SKM-1 (cell line): ENCODE measurements at regions not wholly inside any gene's neighbourhood (a gene's known extent, or its start where the extent isn't known, plus 50 kb on each side); places are given as distances from the start of the nearest gene placed in this dataset.

Source experiments
- DNase-seq: peaks from one replicate; lab custom pipeline; 2025; ENCODE audit not compliant: unreplicated experiment; lab: John Stamatoyannopoulos, UW

DNA sequence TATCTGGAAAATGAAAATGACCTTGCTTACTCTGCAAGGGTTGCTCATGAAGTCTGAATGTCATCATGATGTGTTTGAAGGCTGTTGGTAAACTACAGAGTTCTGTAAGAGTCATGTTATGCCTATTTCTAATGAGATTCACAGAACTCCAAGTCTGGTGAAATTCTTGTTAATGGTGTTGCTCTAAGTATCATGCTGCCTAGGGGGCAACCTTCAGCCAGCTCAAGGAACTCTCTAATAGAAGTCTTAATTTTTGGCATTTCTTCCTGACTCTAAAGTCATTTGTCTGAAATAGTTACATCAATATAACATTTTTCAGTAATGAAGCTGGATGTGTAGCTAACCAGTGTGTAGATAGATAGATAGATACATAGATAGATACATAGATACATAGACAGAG lies 302.8 kb downstream of the FAT3 start:
- DNase-seq, result no peak

DNA sequence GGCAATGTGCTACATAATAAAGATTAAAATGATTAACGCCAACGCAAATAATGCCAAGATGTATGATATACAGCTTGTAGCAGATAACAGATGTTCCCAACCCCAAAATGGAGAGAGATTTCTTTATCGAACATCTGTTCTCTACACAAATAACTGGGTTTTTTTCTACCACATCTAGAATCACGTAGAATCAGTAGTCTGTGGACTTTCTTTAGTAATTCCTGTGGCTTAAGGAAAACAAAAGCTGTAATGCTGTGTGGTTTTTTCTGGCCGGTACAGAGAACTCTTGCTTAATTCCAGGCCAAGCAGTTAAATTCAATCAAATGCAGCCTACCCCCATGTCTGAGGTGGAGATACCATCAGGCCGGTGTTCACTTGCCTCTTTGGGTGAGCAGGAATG lies 303.4 kb downstream of the FAT3 start:
- DNase-seq, result no peak

- DNase-seq, result no peak
Measured at GRCh38 chr11:92531065-92531739, 306.6 kb downstream of the FAT3 start.

DNA sequence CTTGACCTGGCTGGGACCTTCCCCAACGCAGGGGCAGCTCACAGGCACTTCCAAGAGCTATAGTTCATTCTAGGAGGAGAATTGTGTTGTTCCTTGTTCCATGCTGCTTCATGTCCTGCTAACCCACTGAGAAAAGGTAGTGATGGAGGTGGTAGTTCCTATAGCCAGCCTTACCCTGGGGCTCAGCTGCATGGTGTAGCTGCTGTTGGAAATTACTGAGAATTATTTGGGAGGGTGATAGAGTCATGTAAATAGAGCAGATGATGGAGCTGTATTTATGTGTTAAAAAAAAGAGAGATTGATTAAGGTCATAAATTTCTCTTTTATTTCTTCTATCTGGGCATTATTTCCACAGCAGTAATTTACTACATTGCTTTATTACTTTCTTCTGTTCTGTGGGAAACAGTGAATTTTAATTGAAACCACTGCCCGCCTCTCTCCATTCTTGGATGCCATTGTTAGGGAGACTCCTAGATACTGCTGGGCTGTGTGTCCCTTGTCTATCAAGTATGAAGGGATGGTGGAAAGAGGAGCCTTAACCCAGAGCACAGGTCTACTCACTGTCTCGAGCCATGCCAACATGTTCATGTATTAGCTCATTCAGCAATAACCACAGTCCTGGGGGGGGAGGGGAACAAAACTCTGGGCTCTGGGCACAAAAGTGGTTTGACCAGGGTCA lies 309.2 kb downstream of the FAT3 start:
- no peak for DNase-seq

DNA sequence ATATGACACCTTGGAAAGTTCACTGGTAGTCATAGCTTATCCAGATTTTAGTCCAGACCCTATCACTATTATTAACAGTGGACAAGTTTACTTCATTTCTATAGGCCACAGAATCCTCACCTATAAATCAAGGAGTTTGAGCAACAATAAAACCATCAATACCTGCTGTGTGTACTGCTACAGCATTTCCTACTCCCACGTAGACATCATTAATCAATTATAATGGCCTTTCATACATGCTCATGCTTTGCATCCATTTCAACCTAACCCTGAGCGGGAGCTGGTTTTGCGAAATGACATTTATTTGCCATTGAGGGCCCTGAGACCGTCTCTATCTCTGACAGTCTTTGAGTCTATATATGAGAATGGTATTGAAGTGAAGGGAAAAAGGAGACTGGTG lies 312.3 kb downstream of the FAT3 start:
- no peak for DNase-seq

- DNase-seq, result no peak
Measured at GRCh38 chr11:92540096-92540495, 315.5 kb downstream of the FAT3 start.

GRCh38 chr11:92545906-92546471 lies 321.4 kb downstream of the FAT3 start:
- no peak for DNase-seq

DNA sequence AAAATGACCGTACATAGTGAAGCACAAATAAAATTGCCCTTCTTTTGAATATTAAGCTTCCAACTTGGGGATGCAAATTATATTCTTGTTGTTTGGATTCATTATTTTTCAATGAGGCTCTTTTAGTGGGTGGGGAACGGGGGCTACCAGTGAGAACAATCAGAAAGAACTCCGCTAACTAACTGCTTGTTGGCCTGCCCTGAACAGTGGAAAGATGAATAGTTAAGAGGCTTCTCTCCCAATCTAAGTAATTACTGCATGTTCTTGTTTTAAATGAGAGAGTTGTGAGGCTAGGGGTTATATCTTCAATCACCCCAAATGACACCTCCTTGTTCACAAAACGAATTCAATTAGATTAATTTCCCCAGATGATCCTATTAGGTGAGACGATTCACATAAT lies 322.0 kb downstream of the FAT3 start:
- no peak for DNase-seq

- DNase-seq, result no peak
Measured at GRCh38 chr11:92550411-92550810, 325.8 kb downstream of the FAT3 start.

DNA sequence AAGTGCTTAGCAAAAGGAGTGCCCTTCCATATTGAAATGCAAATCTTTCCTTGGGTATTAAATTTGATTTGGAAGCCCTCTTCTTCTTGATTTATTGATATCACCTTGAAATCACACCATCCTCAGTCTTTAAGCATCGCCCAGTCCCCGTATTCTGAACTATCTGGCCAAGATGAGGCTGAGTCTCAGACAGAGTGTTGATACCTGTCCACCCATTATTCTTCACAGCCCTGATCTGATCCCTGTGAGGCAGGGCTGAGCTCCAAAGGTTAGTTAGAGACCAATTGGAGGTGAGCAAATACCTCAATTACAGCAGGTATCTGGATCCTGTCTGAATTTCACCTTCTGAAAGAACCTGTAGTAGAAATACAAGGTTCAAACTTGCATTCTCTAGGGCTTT lies 326.3 kb downstream of the FAT3 start:
- no peak for DNase-seq

GRCh38 chr11:92552942-92553341 lies 328.3 kb downstream of the FAT3 start:
- DNase-seq, result no peak

GRCh38 chr11:92554688-92555087 lies 330.1 kb downstream of the FAT3 start:
- DNase-seq, result no peak

- no peak for DNase-seq
Measured at GRCh38 chr11:92556431-92556830, 331.8 kb downstream of the FAT3 start.

DNA sequence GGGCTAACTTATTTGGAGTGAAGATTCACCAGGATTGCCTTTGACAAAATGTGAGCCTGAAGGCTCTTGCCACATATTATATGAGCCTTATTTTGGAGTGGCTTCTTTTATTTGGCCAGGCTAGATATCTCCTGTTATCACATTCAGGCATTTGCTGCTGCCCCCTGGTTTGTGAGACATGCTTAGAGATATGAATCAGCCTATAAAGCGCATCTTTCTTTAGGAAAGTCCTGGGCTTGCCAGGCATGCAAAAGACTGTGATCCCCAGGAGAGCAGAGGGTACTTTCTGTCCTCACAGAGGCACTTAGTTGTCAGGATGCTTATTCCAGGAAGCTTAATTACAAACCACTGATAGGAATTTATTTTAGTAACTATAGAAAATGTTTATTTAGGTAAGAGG lies 333.3 kb downstream of the FAT3 start:
- no peak for DNase-seq

DNA sequence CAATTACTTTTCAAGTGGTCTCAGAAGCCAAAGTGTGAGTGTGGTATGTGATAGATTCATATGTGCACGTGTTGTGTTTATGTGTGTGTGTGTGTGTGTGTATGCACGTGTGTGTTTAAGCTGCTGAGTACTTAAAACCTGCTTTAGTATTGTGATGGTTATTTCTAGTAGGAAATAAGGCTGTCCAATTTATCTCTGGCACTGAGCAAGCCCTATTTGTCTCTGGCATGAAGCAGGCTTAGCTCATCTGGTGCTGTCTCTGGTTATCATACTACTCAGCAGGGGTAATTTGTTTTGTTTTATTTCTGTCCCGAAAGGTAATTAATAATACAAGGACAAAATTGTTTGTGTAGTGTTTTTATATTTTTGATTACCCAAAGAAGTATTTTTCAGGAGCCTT lies 333.7 kb downstream of the FAT3 start:
- no peak for DNase-seq

DNA sequence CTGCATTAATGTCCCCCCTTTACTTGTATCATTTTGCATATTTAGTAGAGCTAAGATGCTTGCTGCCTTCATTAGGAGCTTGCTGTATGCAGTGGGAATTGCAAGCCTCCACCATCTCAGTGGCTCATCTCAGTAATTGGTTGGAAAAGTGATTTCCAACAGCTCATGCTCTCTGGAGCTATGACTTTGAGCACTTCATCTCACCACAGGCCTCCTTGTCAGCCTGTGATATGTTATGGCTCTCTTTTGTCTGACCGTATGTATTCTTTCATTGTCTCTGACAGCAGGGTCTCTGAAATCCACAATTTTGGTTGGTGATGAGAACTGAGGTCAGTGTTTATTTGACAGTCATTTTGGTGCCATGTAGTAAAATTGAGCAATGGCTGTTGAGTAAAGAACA lies 345.1 kb downstream of the FAT3 start:
- no peak for DNase-seq

DNA sequence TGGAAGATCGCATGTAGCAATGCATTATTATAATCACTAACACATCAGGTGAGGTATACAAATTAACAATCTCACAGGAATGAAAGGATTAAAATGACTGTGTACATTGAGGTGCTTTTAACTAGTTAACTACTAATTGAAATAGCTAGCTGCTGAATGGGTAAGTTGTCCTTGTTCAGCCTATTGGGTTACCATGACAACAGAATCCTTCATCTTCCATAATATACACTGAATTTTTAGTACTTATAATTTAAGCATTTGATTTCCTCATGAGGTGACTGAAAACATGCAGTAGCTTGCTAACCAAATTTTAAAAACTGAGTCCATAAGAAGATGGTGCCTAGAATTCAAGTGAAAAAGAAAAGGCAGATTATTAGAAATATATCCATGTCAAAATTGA lies 347.9 kb downstream of the FAT3 start:
- no peak for DNase-seq

DNA sequence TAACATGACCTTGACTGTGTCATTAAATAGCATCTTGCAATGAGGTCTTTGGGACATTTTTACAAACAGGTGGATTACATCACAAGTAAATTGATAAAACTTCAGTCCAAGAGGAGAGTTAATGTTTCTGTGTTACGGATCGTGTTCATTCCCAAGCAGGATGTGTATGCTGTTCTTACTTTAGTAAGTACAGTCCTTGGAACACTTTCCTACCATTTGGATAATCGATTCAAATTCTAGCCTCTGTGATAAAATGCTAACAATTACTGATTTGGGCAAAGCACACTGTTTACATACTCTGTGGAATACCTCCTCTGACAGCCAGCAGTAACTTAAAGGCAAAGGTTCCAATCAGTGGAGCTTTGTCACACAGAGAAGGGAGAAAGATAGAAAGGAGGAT lies 351.7 kb downstream of the FAT3 start:
- no peak for DNase-seq

GRCh38 chr11:92580908-92581307 lies 356.3 kb downstream of the FAT3 start:
- DNase-seq, result no peak

DNA sequence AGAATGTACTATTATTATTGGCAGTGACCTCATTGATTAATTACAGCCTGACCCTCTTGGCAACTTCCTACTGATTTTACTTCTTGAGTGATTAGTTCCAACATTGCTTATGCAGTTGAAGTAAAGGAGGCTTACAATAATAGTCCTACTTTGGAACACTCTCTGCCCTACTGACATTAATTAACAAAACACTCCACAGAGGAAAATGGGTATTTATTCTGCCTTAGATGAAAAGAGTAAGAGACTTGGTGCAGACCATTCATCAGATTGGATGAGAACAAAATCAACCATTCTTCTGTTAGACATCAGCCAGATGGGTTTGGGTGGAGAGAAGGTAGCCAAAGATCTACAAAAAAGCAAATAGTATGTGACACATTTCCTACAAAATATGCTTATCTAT lies 363.8 kb downstream of the FAT3 start:
- no peak for DNase-seq

DNA sequence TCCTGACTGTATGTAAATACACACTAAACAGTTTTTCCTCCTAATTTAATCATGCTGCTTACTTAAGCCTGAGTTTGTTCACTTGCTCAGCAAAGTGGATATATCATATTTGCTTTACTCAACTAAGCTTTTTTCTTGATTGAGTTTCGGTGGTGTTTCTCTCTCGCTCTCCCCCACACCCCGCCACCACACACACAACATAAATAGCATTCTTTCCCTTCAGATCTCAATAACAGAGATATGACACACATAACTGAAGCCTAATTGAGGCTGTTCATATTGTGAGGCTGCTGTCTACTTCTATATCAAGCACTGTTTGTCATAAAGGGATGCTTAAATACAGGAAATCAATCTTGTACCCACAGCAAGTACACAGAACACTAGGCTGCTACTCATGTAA lies 364.9 kb downstream of the FAT3 start:
- no peak for DNase-seq

DNA sequence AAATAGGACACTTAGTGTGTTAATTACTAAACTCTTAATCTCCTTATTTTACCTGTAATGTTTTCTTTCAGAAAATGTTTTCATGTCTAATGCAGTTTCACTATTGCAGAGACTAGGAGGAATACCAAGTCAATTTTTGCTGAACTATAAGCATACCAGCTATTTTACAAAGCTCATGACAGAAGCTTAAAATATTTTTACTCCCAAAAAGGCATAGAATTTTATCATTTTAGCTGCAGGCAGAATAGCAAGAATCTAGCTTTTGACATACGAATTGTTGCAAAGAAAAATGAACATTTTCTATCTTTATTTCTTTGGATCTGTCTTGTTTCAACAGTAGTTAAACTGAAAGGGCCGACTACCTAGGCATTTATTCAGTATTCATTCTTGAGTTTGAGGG lies 366.9 kb downstream of the FAT3 start:
- DNase-seq, result no peak

- no peak for DNase-seq
Measured at GRCh38 chr11:92594251-92594650, 369.6 kb downstream of the FAT3 start.
